K562 (cell line): ENCODE measurements at regions not wholly inside any gene's neighbourhood (a gene's known extent, or its start where the extent isn't known, plus 50 kb on each side); places are given as distances from the start of the nearest gene placed in this dataset.
A peak's percentile ranks its signal among the peaks of the same experiment; 100 is the strongest.

Source experiments
- ATAC-seq: fragments of 200-7000 bp; cut with Tn5 transposase; 3 replicates; pipeline ENCODE4 v1.9.1; 2020; ENCODE audit warnings: moderate library complexity
- BruUV-seq: library from RNA; stranded (reverse); fragments of 400-500 nt; replicated peaks from 2 replicates; lab custom pipeline; 2021; lab: Mats Ljungman, UMichigan
- CTCF ChIA-PET: fragments of 300-600 bp; formaldehyde crosslinking; extraction: SDS; loops from one replicate; lab custom pipeline; 2021; ENCODE audit warnings: low intra/inter-chr PET ratio; lab: Yijun Ruan, JAX
- POLR2A ChIA-PET: fragments of 300-600, 350-650 bp; sonication (Branson Sonifier 250); formaldehyde crosslinking; extraction: SDS; loops from one replicate; lab custom pipeline; 2021; ENCODE audit warnings: antibody characterized with exemption, inconsistent platforms; lab: Yijun Ruan, JAX
- DNase-seq, 4 experiments: peaks; one replicate each; pipeline versions ENCODE4 v3.0.0 to v3.0.0-alpha.2; 2011 to 2018; ENCODE audit warnings: low spot score in 3 of 4, mixed read lengths in 3 of 4; ENCODE audit errors: extremely low read depth in 1 of 4
- FAIRE-seq: peaks from 2 replicates; lab custom pipeline; 2011; peaks lifted over from hg19 to GRCh38; lab: Jason Lieb, UNC
- H2AFZ ChIP-seq: 2 replicates; pipeline ENCODE4 v1.6.0; 2011; ENCODE audit warnings: low read depth, low read length, control low read depth, inconsistent platforms
- H3K27ac ChIP-seq: fragments of 200-600 bp; 3 replicates; pipeline ENCODE4 v1.8.0; 2011; ENCODE audit warnings: low read depth, mild to moderate bottlenecking, control low read depth, inconsistent platforms, low read length, moderate library complexity, mixed read lengths; ENCODE audit errors: extremely low read depth
- H3K27me3 ChIP-seq, 2 experiments: fragments of 300-600 bp in 1 of 2; 2 replicates in 1 of 2; 3 replicates in 1 of 2; pipeline versions ENCODE4 v1.6.0 to v1.8.0; 2011; ENCODE audit warnings: inconsistent platforms in 2 of 2, low read length in 2 of 2, mild to moderate bottlenecking in 1 of 2, mixed read lengths in 1 of 2, moderate library complexity in 1 of 2; ENCODE audit not compliant: control insufficient read depth in 2 of 2, insufficient read depth in 2 of 2
- H3K36me3 ChIP-seq: fragments of 300-600 bp; 3 replicates; pipeline ENCODE4 v1.8.0; 2011; ENCODE audit warnings: mild to moderate bottlenecking, low read length, inconsistent platforms; ENCODE audit not compliant: control insufficient read depth, insufficient read depth
- H3K4me1 ChIP-seq, 2 experiments: fragments of 200-600 bp in 1 of 2; replicated peaks in 1 of 2; 2 replicates in 1 of 2; 3 replicates in 1 of 2; pipeline versions ENCODE4 v1.5.1 to v1.8.0; 2011; ENCODE audit warnings: inconsistent platforms in 2 of 2, low read length in 2 of 2, mild to moderate bottlenecking in 1 of 2, mixed read lengths in 1 of 2, moderate library complexity in 1 of 2; ENCODE audit not compliant: control insufficient read depth in 2 of 2, insufficient read depth in 2 of 2
- H3K4me2 ChIP-seq: 2 replicates; pipeline ENCODE4 v1.6.1; 2011; ENCODE audit warnings: low read length, control low read depth, inconsistent platforms, mixed read lengths; ENCODE audit not compliant: insufficient read depth
- H3K4me3 ChIP-seq: fragments of 200-600 bp; sonication (generic), shearing (Covaris generic); 2 replicates; pipeline ENCODE4 v1.5.1; 2016; ENCODE audit warnings: control low read depth, inconsistent platforms
- H3K79me2 ChIP-seq: fragments of 200-600 bp; 3 replicates; pipeline ENCODE4 v1.8.0; 2011; ENCODE audit warnings: low read length, inconsistent platforms; ENCODE audit not compliant: control insufficient read depth, insufficient read depth
- H3K9ac ChIP-seq, 2 experiments: 2 replicates each; pipeline versions ENCODE4 v1.6.0 to v1.6.1; 2011; ENCODE audit warnings: low read depth in 2 of 2, low read length in 2 of 2, control low read depth in 1 of 2, inconsistent platforms in 1 of 2, mild to moderate bottlenecking in 1 of 2, mixed read lengths in 1 of 2; ENCODE audit not compliant: insufficient read depth in 1 of 2
- H3K9me1 ChIP-seq: one replicate; pipeline ENCODE4 v1.6.0; 2011; ENCODE audit warnings: inconsistent platforms, mild to moderate bottlenecking, low read length, moderate library complexity; ENCODE audit not compliant: control insufficient read depth, insufficient read depth
- H3K9me3 ChIP-seq: replicated peaks from 2 replicates; pipeline ENCODE4 v1.5.1; 2011; ENCODE audit warnings: low read depth, low read length, inconsistent platforms; ENCODE audit not compliant: control insufficient read depth, insufficient read depth
- H4K20me1 ChIP-seq: replicated peaks from 2 replicates; pipeline ENCODE4 v1.6.1; 2011; ENCODE audit warnings: low read length, inconsistent platforms, mixed read lengths; ENCODE audit not compliant: control insufficient read depth, insufficient read depth
- ARID2 ChIP-seq: fragments of 450-650 bp; IDR thresholded peaks from 2 replicates; pipeline ENCODE4 v1.6.1; 2017; ENCODE audit warnings: antibody characterized with exemption, mild to moderate bottlenecking
- CCAR2 ChIP-seq: fragments of 200-400 bp; formaldehyde crosslinking; IDR thresholded peaks from 2 replicates; pipeline ENCODE4 v1.6.1; 2017; ENCODE audit warnings: mild to moderate bottlenecking, low read depth, low read length
- CCNT2 ChIP-seq: IDR thresholded peaks from 2 replicates; pipeline ENCODE4 v1.6.1; 2011; ENCODE audit warnings: borderline replicate concordance, low read depth, mild to moderate bottlenecking, moderate library complexity, mixed read lengths, low read length; ENCODE audit not compliant: insufficient read length; ENCODE audit errors: extremely low read depth
- CTBP1 ChIP-seq: fragments of 450-650 bp; IDR thresholded peaks from 2 replicates; pipeline ENCODE4 v1.6.1; 2016; ENCODE audit warnings: borderline replicate concordance
- ELF4 ChIP-seq: fragments of 450-650 bp; formaldehyde crosslinking; IDR thresholded peaks from 2 replicates; pipeline ENCODE4 v1.4.0; 2022; ENCODE audit warnings: missing genetic modification characterization
- MAZ ChIP-seq, 2 experiments: fragments of 450-650 bp in 1 of 2; sonication (generic) in 1 of 2; formaldehyde crosslinking; IDR thresholded peaks in 1 of 2; conservative IDR thresholded peaks in 1 of 2; 2 replicates each; pipeline versions ENCODE4 v1.4.0 to v1.5.0; 2020; ENCODE audit warnings: mild to moderate bottlenecking in 1 of 2, missing genetic modification reagents in 1 of 2
- MTA1 ChIP-seq: fragments of 450-650 bp; IDR thresholded peaks from 2 replicates; pipeline ENCODE4 v1.6.1; 2017; ENCODE audit warnings: borderline replicate concordance
- PCBP1 ChIP-seq: fragments of 200-400 bp; formaldehyde crosslinking; IDR thresholded peaks from 2 replicates; pipeline ENCODE4 v1.6.1; 2018; ENCODE audit warnings: mild to moderate bottlenecking, low read depth, low read length; ENCODE audit not compliant: poor library complexity, severe bottlenecking
- PHTF2 ChIP-seq: fragments of 250-450 bp; sonication (Bioruptor Pico); IDR thresholded peaks from 2 replicates; pipeline ENCODE4 v1.5.0; 2021; ENCODE audit warnings: mild to moderate bottlenecking
- PPARD ChIP-seq: fragments of 250-450 bp; sonication (Bioruptor Pico); IDR thresholded peaks from 2 replicates; pipeline ENCODE4 v1.8.0; 2022; ENCODE audit warnings: inconsistent platforms, mild to moderate bottlenecking, moderate library complexity
- RBFOX2 ChIP-seq: fragments of 200-400 bp; formaldehyde crosslinking; IDR thresholded peaks from 2 replicates; pipeline ENCODE4 v1.6.1; 2017; ENCODE audit warnings: low read depth, mild to moderate bottlenecking, low read length, moderate library complexity
- RFX7 ChIP-seq: fragments of 250-450 bp; sonication (Bioruptor Pico); IDR thresholded peaks from 2 replicates; pipeline ENCODE4 v1.5.1; 2021; ENCODE audit warnings: mild to moderate bottlenecking
- SMAD1 ChIP-seq: fragments of 150-350 bp; IDR thresholded peaks from 2 replicates; pipeline ENCODE4 v1.6.1; 2014; ENCODE audit warnings: low read length, low read depth; ENCODE audit not compliant: partially characterized antibody
- SOX6 ChIP-seq: fragments of 450-650 bp; IDR thresholded peaks from 2 replicates; pipeline ENCODE4 v1.6.1; 2014; ENCODE audit warnings: mild to moderate bottlenecking
- TCFL5 ChIP-seq: fragments of 250-450 bp; sonication (Bioruptor Pico); conservative IDR thresholded peaks from 2 replicates; pipeline ENCODE4 v1.6.1; 2021; ENCODE audit warnings: mild to moderate bottlenecking, moderate library complexity, matching md5 sums
- ZBTB8A ChIP-seq: fragments of 450-650 bp; IDR thresholded peaks from 2 replicates; pipeline ENCODE4 v1.6.1; 2018; ENCODE audit warnings: mild to moderate bottlenecking, moderate library complexity; ENCODE audit not compliant: partially characterized antibody
- ZC3H11A ChIP-seq: IDR thresholded peaks from 2 replicates; pipeline ENCODE4 v1.6.1; 2012; ENCODE audit warnings: low read depth, low read length, improper control_type of control experiment
- ZFP36 ChIP-seq: fragments of 150-350 bp; IDR thresholded peaks from 2 replicates; pipeline ENCODE4 v1.6.1; 2018; ENCODE audit warnings: low read length, low read depth; ENCODE audit not compliant: partially characterized antibody
- ZNF253 ChIP-seq: fragments of 250-450 bp; sonication (Bioruptor Pico); conservative IDR thresholded peaks from 2 replicates; pipeline ENCODE4 v1.6.1; 2021; ENCODE audit warnings: mild to moderate bottlenecking
- ZSCAN29 ChIP-seq: fragments of 450-650 bp; IDR thresholded peaks from 2 replicates; pipeline ENCODE4 v1.6.1; 2017
- WGBS: fragments of 100-300 bp; shearing (Covaris generic); methylation state at CpG from one replicate; pipeline ENCODE4 v1.1.6; 2016; ENCODE audit warnings: low coverage, mixed read lengths; ENCODE audit not compliant: insufficient coverage; ENCODE audit errors: missing lambda C conversion rate; 5-methylcytosine and 5-hydroxymethylcytosine counted together
- in situ Hi-C: fragments of 300-500 bp; cut with MboI; formaldehyde crosslinking; loops from 4 replicates; pipeline ENCODE4 v1.15.0; 2018; ENCODE audit warnings: inconsistent platforms, mixed read lengths
- intact Hi-C: fragments of 100-400 bp; cut with micrococcal nuclease; formaldehyde crosslinking; loops from 2 replicates; pipeline ENCODE4 v1.14.2; 2022
- TF ChIP-seq, protein P1 (sequence below): sonication (generic); formaldehyde crosslinking; IDR thresholded peaks from 2 replicates; pipeline ENCODE4 v1.8.1; 2022; ENCODE audit warnings: missing genetic modification reagents
- TF ChIP-seq, protein P2 (sequence below): sonication (generic); formaldehyde crosslinking; IDR thresholded peaks from 2 replicates; pipeline ENCODE4 v1.9.0; 2022; ENCODE audit warnings: mild to moderate bottlenecking, missing genetic modification reagents

DNA sequence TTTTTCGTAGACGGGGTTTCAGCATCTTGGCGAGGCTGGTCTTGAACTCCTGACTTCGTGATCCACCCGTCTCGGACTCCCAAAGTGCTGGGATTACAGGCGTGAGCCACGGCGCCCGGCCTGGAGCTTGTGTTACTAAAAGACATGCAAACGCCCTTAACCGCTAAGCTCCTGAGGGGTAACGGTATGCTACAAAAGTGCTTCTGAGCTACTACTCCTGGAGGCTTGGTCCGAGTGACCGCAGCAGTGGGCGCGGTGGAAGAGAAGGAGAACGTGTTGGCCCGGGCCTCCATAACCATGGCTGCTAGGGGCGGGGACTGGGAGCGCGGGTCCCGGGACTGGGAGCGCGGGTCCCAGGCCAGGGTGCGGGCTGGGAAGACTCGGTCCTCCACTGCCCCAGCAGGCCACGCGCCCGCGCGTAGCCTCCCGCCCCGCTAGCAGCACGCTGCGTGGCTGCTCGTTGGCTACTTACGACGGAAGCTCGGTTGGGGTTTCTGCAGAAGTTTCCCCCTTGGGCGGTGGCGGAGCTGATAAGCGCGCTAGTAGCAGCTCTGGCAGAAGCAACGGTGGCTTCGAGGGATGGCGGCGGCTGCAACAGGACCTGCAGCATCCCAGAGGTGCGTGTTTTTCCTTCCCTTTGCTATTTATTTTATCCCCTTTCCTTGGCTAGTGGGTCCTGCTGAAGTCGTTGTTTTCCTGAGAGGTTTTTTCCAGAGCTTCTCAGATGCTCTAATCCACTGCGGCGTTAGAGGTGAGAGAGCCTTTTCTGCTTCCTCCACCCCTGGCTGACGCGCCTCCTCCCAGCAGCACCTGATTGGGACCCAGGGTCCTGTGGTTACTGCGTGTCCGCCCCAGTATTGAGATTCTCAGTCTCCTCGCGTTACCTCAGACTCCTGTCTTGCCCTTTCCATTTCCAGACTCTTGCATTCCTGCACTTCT, 69.2 kb upstream of the CCDC180 start:
- Histone ChIP-seq H3K9me1 (no peaks in the 10 kb centered on the region), H3K4me2 (peak overlapping the region; percentile 89), H3K36me3 (peaks cover 3% of the 10 kb centered on the region; the same call in 1 of the 3 replicates), H3K4me1 (peaks cover 13 to 23% of the 10 kb centered on the region in 2 experiments), H3K9me3 (no peaks in the 10 kb centered on the region), H3K4me3 (peak overlapping the region; percentile 76), H2AFZ (peak overlapping the region; percentile 99), H3K27ac (peak overlapping the region; percentile 100), H3K79me2 (peaks cover 46% of the 10 kb centered on the region), H3K9ac (peak overlapping the region; percentile 91 to 96), H4K20me1 (no peaks in the 10 kb centered on the region), H3K27me3 (no peaks in the 10 kb centered on the region)
- FAIRE-seq (peak; percentile 80), DNase-seq (peak; percentile 84 to 94 (median 86)), ATAC-seq (peak; percentile 97)
- in situ Hi-C loops (no loop called here), intact Hi-C loops (loop anchor here (2.0 to 10.0 kb wide), 2 partner anchors 43 to 383 kb away; partner anchors contain the start of gene ZNF782)
- under 1% methylated on average over 57 of the region's 58 CpGs for WGBS
- BruUV-seq, result TSS peak; percentile 87
- ChIA-PET POLR2A (interaction anchor here (0.6 to 1.9 kb wide), 13 partner anchors 10 to 613 kb away, joined by 3 to 9 read pairs (median 4); no protein-coding TSS in a partner anchor), CTCF (no interaction called here)
- TF ChIP-seq, protein P1, sequence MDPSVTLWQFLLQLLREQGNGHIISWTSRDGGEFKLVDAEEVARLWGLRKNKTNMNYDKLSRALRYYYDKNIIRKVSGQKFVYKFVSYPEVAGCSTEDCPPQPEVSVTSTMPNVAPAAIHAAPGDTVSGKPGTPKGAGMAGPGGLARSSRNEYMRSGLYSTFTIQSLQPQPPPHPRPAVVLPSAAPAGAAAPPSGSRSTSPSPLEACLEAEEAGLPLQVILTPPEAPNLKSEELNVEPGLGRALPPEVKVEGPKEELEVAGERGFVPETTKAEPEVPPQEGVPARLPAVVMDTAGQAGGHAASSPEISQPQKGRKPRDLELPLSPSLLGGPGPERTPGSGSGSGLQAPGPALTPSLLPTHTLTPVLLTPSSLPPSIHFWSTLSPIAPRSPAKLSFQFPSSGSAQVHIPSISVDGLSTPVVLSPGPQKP (CRISPR knock-in tag), result no peak
- no peak for TF ChIP-seq MTA1
- TF ChIP-seq SMAD1, result peak; percentile 48
- no peak for TF ChIP-seq RFX7 (CRISPR knock-in tag)
- TF ChIP-seq MAZ (CRISPR knock-in tag; conservative IDR thresholded peaks at IDR 0.05 in 1 of 2, IDR thresholded peaks at IDR 0.05 in 1 of 2), result peak; percentile 74 to 86; a peak in 3 of 4 replicates
- TF ChIP-seq CCNT2, result peak; percentile 80
- TF ChIP-seq, protein P2, sequence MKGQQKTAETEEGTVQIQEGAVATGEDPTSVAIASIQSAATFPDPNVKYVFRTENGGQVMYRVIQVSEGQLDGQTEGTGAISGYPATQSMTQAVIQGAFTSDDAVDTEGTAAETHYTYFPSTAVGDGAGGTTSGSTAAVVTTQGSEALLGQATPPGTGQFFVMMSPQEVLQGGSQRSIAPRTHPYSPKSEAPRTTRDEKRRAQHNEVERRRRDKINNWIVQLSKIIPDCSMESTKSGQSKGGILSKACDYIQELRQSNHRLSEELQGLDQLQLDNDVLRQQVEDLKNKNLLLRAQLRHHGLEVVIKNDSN (CRISPR knock-in tag), result peak; percentile 70
- no peak for TF ChIP-seq ARID2
- TF ChIP-seq PHTF2 (CRISPR knock-in tag), result no peak
- peak; percentile 74 for TF ChIP-seq PCBP1
- no peak for TF ChIP-seq PPARD (CRISPR knock-in tag)
- TF ChIP-seq CCAR2, result no peak
- TF ChIP-seq CTBP1, result peak; percentile 91
- no peak for TF ChIP-seq ZC3H11A
- no peak for TF ChIP-seq ZNF253
- peak; percentile 95 for TF ChIP-seq RBFOX2
- TF ChIP-seq ZFP36, result peak; percentile 44
- TF ChIP-seq ZBTB8A, result no peak
- no peak for TF ChIP-seq ZSCAN29
- no peak for TF ChIP-seq TCFL5 (CRISPR knock-in tag)
- no peak for TF ChIP-seq ELF4 (CRISPR knock-in tag)
- TF ChIP-seq SOX6, result peak; percentile 60; the same call in 1 of the 2 replicates
